ENCODE measurements at regions not wholly inside any gene's neighbourhood (a gene's known extent, or its start where the extent isn't known, plus 50 kb on each side); places are given as distances from the start of the nearest gene placed in this dataset.
A peak's percentile ranks its signal among the peaks of the same experiment; 100 is the strongest.

DNA sequence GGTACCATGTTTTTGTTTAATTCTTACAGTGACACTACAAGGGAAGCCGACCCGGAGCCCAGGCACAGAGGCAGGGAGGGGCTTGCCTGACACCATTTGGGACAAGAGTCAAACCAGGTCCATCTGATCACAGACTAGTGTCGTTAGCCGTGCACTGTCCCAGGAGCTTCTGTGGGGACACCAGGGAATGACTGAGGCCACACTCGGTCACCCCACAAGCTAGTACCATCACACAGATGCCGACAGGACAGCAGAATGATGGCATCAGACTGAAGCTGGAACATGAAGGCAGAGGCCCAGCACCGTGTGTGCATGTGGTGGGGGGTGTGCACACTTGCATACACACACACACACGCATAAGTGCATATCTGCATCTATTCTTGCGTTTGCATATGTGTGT, 61.5 kb upstream of the NECTIN1 start:
- no peak for DNase-seq

DNA sequence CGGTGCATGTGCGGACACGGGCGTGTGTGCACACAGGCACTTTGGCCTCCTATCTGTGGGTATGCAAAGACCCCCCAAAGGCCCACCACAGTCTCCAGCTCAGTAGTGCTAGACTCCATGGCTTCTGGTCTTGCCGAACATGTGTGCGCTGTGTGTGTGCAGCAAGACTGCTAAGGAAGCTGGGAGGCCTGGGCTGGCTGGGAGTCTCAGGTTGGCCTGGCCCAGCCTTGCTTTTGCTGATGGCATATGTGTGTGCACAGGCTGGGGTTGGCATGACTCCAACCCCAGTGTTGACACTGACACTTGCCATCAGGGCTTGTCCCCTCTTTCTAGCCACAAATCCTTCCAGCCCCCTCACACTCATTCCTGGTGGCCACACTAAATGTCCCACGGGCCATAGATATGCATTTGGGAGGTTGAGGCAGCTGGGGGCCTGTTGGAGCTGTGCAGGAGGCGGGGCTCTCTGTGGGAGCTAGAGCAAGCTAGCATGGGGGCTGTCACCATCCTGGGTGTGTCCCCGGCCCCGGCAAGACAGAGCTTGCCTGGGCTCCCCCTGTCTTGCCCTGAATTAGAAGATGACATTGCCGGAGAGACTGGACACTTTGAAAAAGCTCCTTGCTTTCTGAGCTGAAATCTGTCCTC, 60.9 kb upstream of the NECTIN1 start:
- peak in 1 of 2 experiments; percentile 13 for DNase-seq

DNA sequence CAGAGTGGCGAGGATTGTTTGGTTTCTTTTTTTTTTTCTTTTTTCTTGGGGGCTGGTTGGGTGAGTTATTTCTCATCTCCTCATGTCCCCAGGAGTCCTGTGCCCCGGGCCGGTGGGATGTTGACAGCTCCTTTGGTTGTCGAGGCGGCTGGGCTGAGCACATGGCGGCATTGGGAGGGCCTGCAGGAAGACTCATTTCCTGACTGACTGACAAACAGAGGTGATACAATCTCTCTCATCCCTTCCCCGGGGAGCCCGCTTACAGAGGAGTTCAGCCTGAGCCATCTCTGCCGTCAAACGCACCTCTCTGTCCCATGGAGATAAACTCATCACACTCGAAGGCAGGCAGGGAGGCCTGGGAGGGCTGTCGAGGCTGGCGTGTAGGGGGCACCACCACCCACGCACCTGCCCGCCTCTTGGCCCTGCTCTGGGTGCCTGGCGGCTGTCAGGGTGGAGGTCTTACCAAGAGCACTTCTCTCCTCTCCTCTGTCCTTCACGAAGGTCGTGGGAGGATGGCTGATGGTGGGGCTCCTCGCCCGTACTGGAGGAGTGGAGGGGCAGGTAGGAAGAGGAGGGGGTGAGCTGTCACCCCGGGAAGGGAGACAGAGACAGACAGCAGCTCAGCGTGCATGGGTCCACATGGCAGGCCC, 60.0 kb upstream of the NECTIN1 start:
- no peak for DNase-seq

DNA sequence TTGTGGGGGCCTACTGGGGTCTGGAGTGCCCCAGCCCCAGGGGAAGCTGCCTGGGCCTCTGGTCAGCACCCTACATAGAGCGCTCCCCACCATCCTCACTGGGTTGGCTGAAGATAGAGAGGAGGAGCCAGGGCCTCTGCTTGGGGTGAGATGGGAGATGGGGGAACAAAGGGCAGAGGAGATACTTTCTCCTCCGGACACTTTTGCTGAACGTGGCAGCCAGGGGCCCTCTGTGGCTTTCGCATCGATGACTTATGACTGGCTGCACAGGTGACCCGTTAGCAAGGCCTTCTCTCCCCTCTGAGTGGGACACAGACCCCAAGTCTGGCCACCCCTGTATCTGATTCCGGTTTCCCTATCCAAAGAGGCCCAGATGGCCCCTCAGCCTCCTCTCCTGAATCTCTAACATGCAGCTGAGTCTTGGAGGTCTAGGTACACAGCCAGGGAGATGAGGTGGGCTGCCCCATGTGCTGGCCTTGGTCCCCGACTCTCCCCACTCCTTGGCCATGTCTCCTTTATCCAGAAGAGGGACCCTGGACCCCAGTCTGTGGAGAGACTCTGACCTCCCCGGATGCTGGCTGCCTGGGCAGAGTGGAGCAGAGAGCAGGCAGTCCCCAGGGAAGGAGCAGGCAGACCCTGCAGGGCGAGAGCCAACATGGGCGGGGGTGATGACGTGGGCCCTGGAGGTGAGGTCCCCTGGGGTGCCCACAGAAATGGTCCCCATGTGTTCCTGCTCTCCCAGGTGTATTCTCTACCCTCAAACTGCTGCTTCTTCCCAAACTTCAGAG, 59.3 kb upstream of the NECTIN1 start:
- no peak for DNase-seq

- no peak for DNase-seq
Measured at GRCh38 chr11:119787074-119787461, 58.1 kb upstream of the NECTIN1 start.

DNA sequence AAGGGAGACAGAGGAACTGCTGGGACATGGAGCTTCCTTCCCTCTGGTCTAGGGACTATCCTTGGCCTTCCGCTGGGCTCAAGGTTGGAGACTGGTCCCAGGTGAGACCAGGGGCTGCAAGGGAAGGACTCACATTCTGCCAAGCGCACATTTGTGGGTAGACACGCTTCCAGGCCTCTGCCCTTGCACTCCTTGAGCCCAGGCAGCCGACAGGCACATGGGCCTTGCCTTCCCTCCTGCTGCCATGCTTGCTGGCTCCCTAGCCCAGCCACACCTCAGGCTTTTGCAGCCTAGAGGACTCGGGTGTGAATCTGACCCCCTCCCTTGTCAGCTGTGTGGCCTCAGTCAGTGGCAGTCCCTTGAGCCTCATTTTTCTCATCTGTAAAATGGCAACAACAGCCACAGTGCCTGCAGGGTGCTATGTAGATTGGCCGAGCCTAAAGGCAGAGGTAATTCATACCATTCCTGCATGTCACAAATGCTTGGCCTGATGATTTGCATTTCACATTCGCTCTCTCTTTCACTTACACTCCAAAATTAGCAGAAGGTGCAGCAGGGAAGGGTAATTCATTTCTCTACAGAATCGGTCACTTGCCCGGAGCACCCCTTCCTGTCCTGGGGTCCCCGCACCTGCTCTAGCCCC, 57.6 kb upstream of the NECTIN1 start:
- no peak for DNase-seq

- DNase-seq: no peak
Measured at GRCh38 chr11:119785131-119785530, 56.1 kb upstream of the NECTIN1 start.

- DNase-seq: no peak
Measured at GRCh38 chr11:119784421-119784820, 55.4 kb upstream of the NECTIN1 start.

DNA sequence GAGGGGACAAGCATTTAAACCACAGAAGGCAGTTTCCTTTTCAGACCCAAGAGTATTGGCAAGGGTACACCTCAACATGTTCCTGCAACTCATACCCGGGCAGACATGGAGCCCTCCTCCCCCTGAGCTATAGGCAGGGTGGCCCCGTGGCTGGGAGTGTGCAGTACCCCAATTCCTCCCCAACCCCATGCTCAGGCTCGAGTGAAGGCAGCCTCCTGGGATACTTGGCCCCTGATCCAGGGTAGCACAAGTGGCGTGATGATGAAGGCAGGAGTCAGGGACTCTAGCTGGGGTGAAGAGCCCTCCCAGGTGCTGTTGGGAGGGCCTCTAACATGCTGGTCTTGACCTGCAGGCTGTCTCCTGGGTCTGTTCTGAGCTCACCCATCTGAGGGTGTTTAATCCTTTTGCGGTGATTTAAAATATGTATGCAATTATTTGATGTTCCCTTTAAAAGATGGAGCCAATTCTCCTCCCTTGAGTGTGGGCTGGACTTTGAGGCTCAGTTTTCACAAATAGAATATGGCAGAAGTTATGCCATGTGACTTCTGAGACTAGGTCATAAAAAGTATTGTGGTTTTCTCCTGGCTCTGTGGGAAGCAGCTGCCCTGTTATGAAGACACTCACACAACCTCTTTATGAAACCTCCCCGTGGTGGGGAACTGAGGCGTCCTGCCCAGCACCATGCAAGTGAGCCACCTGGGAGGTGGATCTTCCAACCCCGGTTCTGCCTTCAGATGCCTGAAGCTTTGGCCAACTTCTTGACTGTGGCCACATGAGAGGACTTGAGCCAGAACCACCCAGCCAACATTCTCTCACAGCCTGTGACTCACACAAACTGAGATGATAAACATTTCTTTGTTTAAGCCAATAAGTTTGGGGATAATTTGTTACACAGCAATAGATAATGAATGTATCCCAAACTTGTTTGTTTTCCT, 54.7 kb upstream of the NECTIN1 start:
- DNase-seq: no peak

DNA sequence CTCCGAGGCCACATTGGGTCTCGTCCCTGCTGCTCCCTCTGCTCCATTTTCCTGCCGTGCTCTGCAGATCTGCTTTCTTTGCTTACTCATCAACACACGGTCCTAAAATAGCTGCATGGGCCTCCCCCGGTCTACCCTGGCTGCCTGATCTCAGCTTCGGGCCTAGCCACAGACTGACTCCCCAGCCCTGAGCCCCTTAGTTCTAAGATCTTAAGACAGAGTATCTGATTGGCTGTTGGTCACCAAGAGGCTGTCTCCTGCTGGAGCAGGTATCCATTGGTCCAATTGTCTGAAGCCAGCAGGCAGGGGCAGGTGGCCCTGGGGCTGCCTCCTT, 53.7 kb upstream of the NECTIN1 start:
- no peak for DNase-seq

GRCh38 chr11:119782006-119782738, 53.2 kb upstream of the NECTIN1 start:
- no peak for DNase-seq

GRCh38 chr11:119780222-119780953, 51.4 kb upstream of the NECTIN1 start:
- no peak for DNase-seq

DNA sequence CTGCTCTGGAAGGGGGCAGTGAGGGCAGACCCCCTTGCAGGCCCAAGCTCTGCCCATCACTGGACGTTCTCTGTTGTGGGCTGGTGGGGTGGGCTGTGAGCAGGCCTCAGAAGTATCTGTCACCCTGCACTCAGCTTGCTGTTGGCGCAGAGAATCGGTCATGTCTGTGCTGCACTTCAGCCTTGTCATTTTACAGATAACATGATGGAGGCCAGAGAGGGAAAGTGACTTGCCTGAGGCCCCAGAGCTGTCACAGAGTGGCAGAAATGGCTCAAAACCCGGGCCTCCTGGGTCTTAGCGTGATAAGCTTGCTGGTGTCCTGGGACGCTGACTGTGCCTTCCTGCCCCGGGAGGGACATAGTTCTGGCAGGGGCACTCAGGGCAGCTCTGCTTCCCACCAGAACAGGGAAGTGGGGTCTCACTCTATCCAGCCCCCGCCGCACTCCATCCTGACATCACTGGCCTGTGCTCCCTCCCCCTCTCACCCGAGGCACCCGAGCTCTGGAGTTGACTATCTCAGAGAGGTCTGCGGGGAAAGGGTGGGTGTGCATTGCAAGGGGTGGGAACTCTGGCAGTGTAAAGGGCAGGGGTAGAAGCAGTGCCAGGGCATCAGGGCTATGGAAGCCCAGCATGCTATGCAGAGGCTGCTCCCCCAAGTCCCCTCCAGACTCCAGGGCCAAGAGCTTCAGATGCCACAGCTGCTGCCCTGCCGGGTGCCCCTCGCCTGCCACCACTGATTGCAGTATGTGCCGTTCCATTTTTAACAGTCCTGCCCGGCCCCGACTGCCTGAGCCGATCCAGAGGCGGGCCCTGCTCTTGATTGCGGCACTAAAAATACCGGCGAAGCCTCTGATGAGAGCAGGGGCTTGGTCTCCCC, 50.4 kb upstream of the NECTIN1 start:
- DNase-seq: no peak

Data from SHP77 (cell line).